Endothelial cell (in vitro differentiated cells): ENCODE measurements at regions not wholly inside any gene's neighbourhood (a gene's known extent, or its start where the extent isn't known, plus 50 kb on each side); places are given as distances from the start of the nearest gene placed in this dataset.

Source experiments
- DNase-seq: peaks from one replicate; pipeline ENCODE4 v3.0.0; 2021; ENCODE audit warnings: low spot score
- H3K27ac Mint-ChIP-seq: one replicate; pipeline ENCODE4 v1.8.0; 2021; ENCODE audit warnings: mixed read lengths, inconsistent platforms; ENCODE audit not compliant: unreplicated experiment
- H3K27me3 Mint-ChIP-seq: one replicate; pipeline ENCODE4 v1.8.0; 2021; ENCODE audit warnings: mild to moderate bottlenecking, moderate library complexity, mixed read lengths, inconsistent platforms; ENCODE audit not compliant: unreplicated experiment
- H3K36me3 Mint-ChIP-seq: one replicate; pipeline ENCODE4 v1.8.0; 2021; ENCODE audit warnings: mild to moderate bottlenecking, low read depth, mixed read lengths, inconsistent platforms; ENCODE audit not compliant: unreplicated experiment
- H3K4me1 Mint-ChIP-seq: one replicate; pipeline ENCODE4 v1.8.0; 2021; ENCODE audit warnings: mild to moderate bottlenecking, mixed read lengths, inconsistent platforms; ENCODE audit not compliant: unreplicated experiment
- H3K4me3 Mint-ChIP-seq: one replicate; pipeline ENCODE4 v1.8.0; 2021; ENCODE audit warnings: mild to moderate bottlenecking, mixed read lengths, inconsistent platforms; ENCODE audit not compliant: unreplicated experiment
- H3K9me3 Mint-ChIP-seq: one replicate; pipeline ENCODE4 v1.8.0; 2021; ENCODE audit warnings: mixed read lengths, inconsistent platforms; ENCODE audit not compliant: unreplicated experiment
- TF ChIP-seq, protein P1 (sequence below): fragments of 200-600 bp; sonication (generic); IDR thresholded peaks from one replicate; pipeline ENCODE4 v1.5.0; 2021; ENCODE audit warnings: antibody characterized with exemption; ENCODE audit not compliant: unreplicated experiment

DNA sequence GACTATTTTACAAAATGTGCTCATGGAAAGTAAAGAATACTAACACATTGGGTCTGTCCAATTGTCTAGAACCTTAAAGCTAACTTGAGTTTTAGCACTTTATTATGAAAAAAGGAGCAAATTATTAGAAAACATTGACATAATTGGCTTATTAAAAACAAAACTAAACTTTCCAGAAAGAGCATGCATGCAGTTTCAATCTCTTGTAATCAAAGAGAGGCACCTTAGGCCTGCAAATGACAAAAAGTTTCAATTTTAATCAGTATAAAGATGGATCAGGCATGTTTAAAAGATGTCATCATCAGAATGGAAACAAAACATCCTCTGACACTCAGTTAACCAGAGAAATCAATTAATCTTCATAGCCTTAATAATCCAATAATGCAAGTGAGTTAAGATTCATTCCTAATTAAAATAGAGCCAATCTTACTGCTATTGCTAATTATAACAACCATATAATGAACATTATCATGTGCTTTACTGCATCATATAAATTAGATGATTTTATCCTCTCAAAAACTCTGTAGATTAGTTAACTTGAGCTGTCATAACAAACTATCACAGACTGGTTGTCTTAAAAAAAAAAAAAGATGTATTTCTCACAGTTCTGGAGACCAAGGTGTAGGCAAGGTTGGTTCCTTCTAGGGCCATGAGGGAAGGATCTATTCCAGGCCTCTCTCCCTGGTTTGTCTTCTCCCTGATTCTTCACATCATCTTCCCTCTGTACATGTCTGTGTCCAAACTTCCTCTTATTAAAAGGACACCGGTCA is 131.4 kb downstream of the RPAP3 start:
- Mint-ChIP-seq H3K4me3 (no peak overlapping the region), H3K27me3 (peaks cover 2% of the 10 kb centered on the region), H3K4me1 (no peaks in the 10 kb centered on the region), H3K27ac (no peak overlapping the region), H3K36me3 (no peaks in the 10 kb centered on the region), H3K9me3 (no peaks in the 10 kb centered on the region)
- TF ChIP-seq, protein P1, sequence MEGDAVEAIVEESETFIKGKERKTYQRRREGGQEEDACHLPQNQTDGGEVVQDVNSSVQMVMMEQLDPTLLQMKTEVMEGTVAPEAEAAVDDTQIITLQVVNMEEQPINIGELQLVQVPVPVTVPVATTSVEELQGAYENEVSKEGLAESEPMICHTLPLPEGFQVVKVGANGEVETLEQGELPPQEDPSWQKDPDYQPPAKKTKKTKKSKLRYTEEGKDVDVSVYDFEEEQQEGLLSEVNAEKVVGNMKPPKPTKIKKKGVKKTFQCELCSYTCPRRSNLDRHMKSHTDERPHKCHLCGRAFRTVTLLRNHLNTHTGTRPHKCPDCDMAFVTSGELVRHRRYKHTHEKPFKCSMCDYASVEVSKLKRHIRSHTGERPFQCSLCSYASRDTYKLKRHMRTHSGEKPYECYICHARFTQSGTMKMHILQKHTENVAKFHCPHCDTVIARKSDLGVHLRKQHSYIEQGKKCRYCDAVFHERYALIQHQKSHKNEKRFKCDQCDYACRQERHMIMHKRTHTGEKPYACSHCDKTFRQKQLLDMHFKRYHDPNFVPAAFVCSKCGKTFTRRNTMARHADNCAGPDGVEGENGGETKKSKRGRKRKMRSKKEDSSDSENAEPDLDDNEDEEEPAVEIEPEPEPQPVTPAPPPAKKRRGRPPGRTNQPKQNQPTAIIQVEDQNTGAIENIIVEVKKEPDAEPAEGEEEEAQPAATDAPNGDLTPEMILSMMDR = no peak
- no peak for DNase-seq

DNA sequence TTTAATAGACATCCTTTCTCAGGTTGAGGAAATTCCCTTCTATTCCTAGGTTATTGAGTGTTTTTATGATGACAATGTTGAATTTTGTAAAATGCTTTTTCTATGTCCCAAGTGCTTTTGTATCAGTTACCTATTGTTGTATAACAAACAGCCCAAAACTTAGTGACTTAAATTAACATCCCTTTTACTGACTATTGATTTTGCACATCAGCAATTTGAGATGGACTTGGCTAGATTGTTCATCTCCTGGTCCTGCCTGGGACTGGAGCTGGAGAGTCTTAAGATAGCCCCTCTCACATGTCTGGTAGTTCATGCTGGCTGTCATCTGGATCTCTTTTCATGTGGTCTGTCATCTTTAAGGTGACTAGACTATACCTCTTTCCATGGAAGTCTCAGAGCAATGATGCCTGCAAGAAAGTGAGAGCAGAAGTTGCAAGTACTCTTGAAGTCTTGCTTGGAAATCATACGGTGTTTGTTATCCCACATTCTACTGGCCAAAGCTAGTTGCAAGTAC is 132.6 kb downstream of the RPAP3 start:
- no peak for DNase-seq
- no peaks in the 10 kb centered on the region for H3K36me3 Mint-ChIP-seq
- no peak overlapping the region for H3K4me3 Mint-ChIP-seq
- H3K27me3 Mint-ChIP-seq = peaks cover 2% of the 10 kb centered on the region
- H3K27ac Mint-ChIP-seq = no peak overlapping the region
- no peaks in the 10 kb centered on the region for H3K9me3 Mint-ChIP-seq
- TF ChIP-seq, protein P1 = no peak
- H3K4me1 Mint-ChIP-seq = no peaks in the 10 kb centered on the region

DNA sequence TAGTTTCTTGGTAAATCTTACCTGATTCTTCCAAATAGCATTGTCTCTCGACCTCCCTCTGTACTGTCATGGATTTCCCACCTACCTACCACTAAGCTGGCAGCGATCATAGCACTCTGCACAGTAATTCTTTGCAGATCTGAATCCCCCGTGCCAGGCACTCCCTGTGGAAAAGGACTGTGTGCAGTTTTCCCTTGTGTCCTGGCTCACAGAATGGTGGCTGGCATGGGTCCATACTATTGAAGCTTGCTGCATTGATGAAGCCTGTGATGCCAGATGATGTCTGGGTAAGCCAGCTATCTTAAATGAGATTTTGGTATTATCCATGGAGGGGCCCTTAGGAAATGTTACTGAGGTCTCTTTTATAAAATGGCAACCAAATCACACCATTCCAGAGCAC is 135.7 kb downstream of the RPAP3 start:
- TF ChIP-seq, protein P1 = no peak
- no peaks in the 10 kb centered on the region for H3K36me3 Mint-ChIP-seq
- no peak for DNase-seq
- no peak overlapping the region for H3K27ac Mint-ChIP-seq
- H3K4me3 Mint-ChIP-seq = no peak overlapping the region
- no peaks in the 10 kb centered on the region for H3K4me1 Mint-ChIP-seq
- H3K27me3 Mint-ChIP-seq = peaks cover 2% of the 10 kb centered on the region
- no peaks in the 10 kb centered on the region for H3K9me3 Mint-ChIP-seq

- TF ChIP-seq, protein P1 = no peak
- H3K36me3 Mint-ChIP-seq = no peaks in the 10 kb centered on the region
Observed at GRCh38 chr12:47562201-47562600, 143.6 kb downstream of the RPAP3 start.

DNA sequence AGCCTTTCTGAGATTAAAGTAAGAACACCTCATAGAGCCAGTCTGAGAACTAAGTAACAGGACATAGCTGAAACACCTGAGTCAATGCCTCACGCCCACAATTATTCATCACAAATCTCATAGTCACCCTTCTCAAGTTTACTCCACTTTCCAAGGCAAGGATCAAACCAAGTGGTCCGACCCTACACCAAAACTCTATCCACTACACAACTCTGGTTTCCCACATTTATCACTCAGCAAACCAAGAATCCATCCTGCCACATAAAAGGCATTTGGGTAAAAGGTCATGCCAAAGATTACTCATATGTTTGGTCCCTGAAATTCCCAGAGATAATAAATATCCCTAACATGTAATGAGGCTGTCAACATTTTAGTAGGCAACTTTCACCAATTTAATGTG is 144.1 kb downstream of the RPAP3 start:
- H3K27me3 Mint-ChIP-seq = no peaks in the 10 kb centered on the region
- no peak overlapping the region for H3K27ac Mint-ChIP-seq
- TF ChIP-seq, protein P1 = no peak
- no peaks in the 10 kb centered on the region for H3K36me3 Mint-ChIP-seq
- H3K9me3 Mint-ChIP-seq = no peaks in the 10 kb centered on the region
- H3K4me1 Mint-ChIP-seq = no peaks in the 10 kb centered on the region
- H3K4me3 Mint-ChIP-seq = no peak overlapping the region
- no peak for DNase-seq

More at GRCh38 chr12:47562201-47562600, 143.6 kb downstream of the RPAP3 start:
- no peak for DNase-seq
- H3K9me3 Mint-ChIP-seq = no peaks in the 10 kb centered on the region
- H3K4me3 Mint-ChIP-seq = no peak overlapping the region
- no peaks in the 10 kb centered on the region for H3K27me3 Mint-ChIP-seq
- no peaks in the 10 kb centered on the region for H3K4me1 Mint-ChIP-seq
- no peak overlapping the region for H3K27ac Mint-ChIP-seq
